Activated naive CD4-positive, alpha-beta T cell treated with anti-CD3 and anti-CD28 coated beads, Interleukin-2, amount 50 U/mL, for 24 hours (primary cell): ENCODE measurements at regions not wholly inside any gene's neighbourhood (a gene's known extent, or its start where the extent isn't known, plus 50 kb on each side); places are given as distances from the start of the nearest gene placed in this dataset.
"Not testable (repeated sequence)": the region's sequence is repeated elsewhere in the genome, so short reads cannot be mapped to it uniquely, and the experiment has no call there.

Source experiments
- H3K27ac Mint-ChIP-seq: one replicate; pipeline ENCODE4 v1.8.0; 2021; ENCODE audit warnings: mild to moderate bottlenecking, mixed read lengths
- H3K27me3 Mint-ChIP-seq: one replicate; pipeline ENCODE4 v1.8.0; 2021; ENCODE audit warnings: mixed read lengths
- H3K36me3 Mint-ChIP-seq: one replicate; pipeline ENCODE4 v1.8.0; 2021; ENCODE audit warnings: mixed read lengths
- H3K4me1 Mint-ChIP-seq: one replicate; pipeline ENCODE4 v1.8.0; 2021; ENCODE audit warnings: mixed read lengths
- H3K4me3 Mint-ChIP-seq: one replicate; pipeline ENCODE4 v1.8.0; 2021; ENCODE audit warnings: mild to moderate bottlenecking, mixed read lengths
- H3K9me3 Mint-ChIP-seq: one replicate; pipeline ENCODE4 v1.8.0; 2021; ENCODE audit warnings: mixed read lengths

GRCh38 chr2:150681120-150681804 lies 193.8 kb upstream of the RND3 start:
- no peaks in the 10 kb centered on the region for H3K27me3 Mint-ChIP-seq

GRCh38 chr2:150679456-150680120 lies 192.1 kb upstream of the RND3 start:
- Mint-ChIP-seq H3K4me1 (no peaks in the 10 kb centered on the region), H3K9me3 (no peaks in the 10 kb centered on the region), H3K27ac (no peak overlapping the region), H3K27me3 (no peaks in the 10 kb centered on the region), H3K4me3 (no peak overlapping the region), H3K36me3 (no peaks in the 10 kb centered on the region)

More at GRCh38 chr2:150681120-150681804, 193.8 kb upstream of the RND3 start:
- Mint-ChIP-seq H3K36me3 (no peaks in the 10 kb centered on the region), H3K4me3 (no peak overlapping the region), H3K27ac (no peak overlapping the region), H3K9me3 (no peaks in the 10 kb centered on the region), H3K4me1 (no peaks in the 10 kb centered on the region)

GRCh38 chr2:150677551-150677950 lies 190.1 kb upstream of the RND3 start:
- no peak overlapping the region for H3K27ac Mint-ChIP-seq
- no peak overlapping the region for H3K4me3 Mint-ChIP-seq
- H3K27me3 Mint-ChIP-seq: no peaks in the 10 kb centered on the region
- no peaks in the 10 kb centered on the region for H3K9me3 Mint-ChIP-seq
- no peaks in the 10 kb centered on the region for H3K36me3 Mint-ChIP-seq
- no peaks in the 10 kb centered on the region for H3K4me1 Mint-ChIP-seq

- Mint-ChIP-seq H3K9me3 (no peaks in the 10 kb centered on the region), H3K36me3 (no peaks in the 10 kb centered on the region), H3K4me3 (no peak overlapping the region), H3K27ac (no peak overlapping the region), H3K27me3 (no peaks in the 10 kb centered on the region), H3K4me1 (no peaks in the 10 kb centered on the region)
Observed at GRCh38 chr2:150676747-150677383, 189.4 kb upstream of the RND3 start.

- Mint-ChIP-seq H3K4me1 (no peaks in the 10 kb centered on the region), H3K27ac (no peak overlapping the region), H3K27me3 (no peaks in the 10 kb centered on the region), H3K9me3 (no peaks in the 10 kb centered on the region), H3K4me3 (no peak overlapping the region), H3K36me3 (no peaks in the 10 kb centered on the region)
Observed at GRCh38 chr2:150675807-150676206, 188.3 kb upstream of the RND3 start.

GRCh38 chr2:150674283-150674682 lies 186.8 kb upstream of the RND3 start:
- Mint-ChIP-seq H3K27me3 (no peaks in the 10 kb centered on the region), H3K4me3 (no peak overlapping the region), H3K4me1 (no peaks in the 10 kb centered on the region), H3K9me3 (no peaks in the 10 kb centered on the region), H3K36me3 (no peaks in the 10 kb centered on the region), H3K27ac (no peak overlapping the region)

- Mint-ChIP-seq H3K4me1 (no peaks in the 10 kb centered on the region), H3K4me3 (no peak overlapping the region), H3K9me3 (peaks cover 4% of the 10 kb centered on the region), H3K27me3 (no peaks in the 10 kb centered on the region), H3K27ac (no peak overlapping the region), H3K36me3 (no peaks in the 10 kb centered on the region)
Observed at GRCh38 chr2:150672311-150672710, 184.8 kb upstream of the RND3 start.

GRCh38 chr2:150669492-150669891 lies 182.0 kb upstream of the RND3 start:
- Mint-ChIP-seq H3K27ac (no peak overlapping the region), H3K9me3 (peaks cover 4% of the 10 kb centered on the region), H3K4me3 (no peak overlapping the region), H3K36me3 (no peaks in the 10 kb centered on the region), H3K27me3 (peaks cover 2% of the 10 kb centered on the region), H3K4me1 (no peaks in the 10 kb centered on the region)

- H3K4me1 Mint-ChIP-seq, H3K27ac Mint-ChIP-seq, H3K9me3 Mint-ChIP-seq, H3K36me3 Mint-ChIP-seq, H3K27me3 Mint-ChIP-seq, H3K4me3 Mint-ChIP-seq: not testable (repeated sequence)
Observed at GRCh38 chr2:150667039-150667438, 179.6 kb upstream of the RND3 start.

GRCh38 chr2:150663143-150663542 lies 175.7 kb upstream of the RND3 start:
- Mint-ChIP-seq H3K27me3 (peaks cover 6% of the 10 kb centered on the region), H3K4me3 (no peak overlapping the region), H3K4me1 (no peaks in the 10 kb centered on the region), H3K27ac (no peak overlapping the region), H3K36me3 (no peaks in the 10 kb centered on the region), H3K9me3 (peaks cover 20% of the 10 kb centered on the region)

- no peaks in the 10 kb centered on the region for H3K36me3 Mint-ChIP-seq
- H3K27me3 Mint-ChIP-seq: peaks cover 2% of the 10 kb centered on the region
- no peak overlapping the region for H3K4me3 Mint-ChIP-seq
Observed at GRCh38 chr2:150656002-150656401, 168.5 kb upstream of the RND3 start.

GRCh38 chr2:150653351-150653750 lies 165.9 kb upstream of the RND3 start:
- Mint-ChIP-seq H3K9me3 (peaks cover 2% of the 10 kb centered on the region), H3K27me3 (no peaks in the 10 kb centered on the region), H3K4me1 (no peaks in the 10 kb centered on the region), H3K27ac (no peak overlapping the region), H3K36me3 (no peaks in the 10 kb centered on the region), H3K4me3 (no peak overlapping the region)

More at GRCh38 chr2:150656002-150656401, 168.5 kb upstream of the RND3 start:
- H3K4me1 Mint-ChIP-seq: no peaks in the 10 kb centered on the region
- H3K27ac Mint-ChIP-seq: no peak overlapping the region
- peaks cover 6% of the 10 kb centered on the region for H3K9me3 Mint-ChIP-seq

GRCh38 chr2:150647943-150648342 lies 160.5 kb upstream of the RND3 start:
- H3K27ac Mint-ChIP-seq: no peak overlapping the region
- H3K4me3 Mint-ChIP-seq: no peak overlapping the region
- no peaks in the 10 kb centered on the region for H3K9me3 Mint-ChIP-seq
- H3K4me1 Mint-ChIP-seq: no peaks in the 10 kb centered on the region
- H3K27me3 Mint-ChIP-seq: no peaks in the 10 kb centered on the region
- no peaks in the 10 kb centered on the region for H3K36me3 Mint-ChIP-seq

- Mint-ChIP-seq H3K27ac (no peak overlapping the region), H3K4me1 (no peaks in the 10 kb centered on the region)
Observed at GRCh38 chr2:150646746-150647145, 159.3 kb upstream of the RND3 start.

GRCh38 chr2:150644298-150645067 lies 157.0 kb upstream of the RND3 start:
- H3K27me3 Mint-ChIP-seq: no peaks in the 10 kb centered on the region
- no peak overlapping the region for H3K4me3 Mint-ChIP-seq
- H3K4me1 Mint-ChIP-seq: peaks cover 4% of the 10 kb centered on the region
- H3K36me3 Mint-ChIP-seq: no peaks in the 10 kb centered on the region
- no peak overlapping the region for H3K27ac Mint-ChIP-seq
- H3K9me3 Mint-ChIP-seq: no peaks in the 10 kb centered on the region

More at GRCh38 chr2:150646746-150647145, 159.3 kb upstream of the RND3 start:
- no peaks in the 10 kb centered on the region for H3K9me3 Mint-ChIP-seq
- H3K4me3 Mint-ChIP-seq: no peak overlapping the region
- H3K27me3 Mint-ChIP-seq: no peaks in the 10 kb centered on the region
- H3K36me3 Mint-ChIP-seq: no peaks in the 10 kb centered on the region
